A673 (cell line): ENCODE measurements at regions not wholly inside any gene's neighbourhood (a gene's known extent, or its start where the extent isn't known, plus 50 kb on each side); places are given as distances from the start of the nearest gene placed in this dataset.

ENCODE experiments used
- CTCF ChIP-seq: fragments of 300-800, 200-600 bp; sonication (generic); conservative IDR thresholded peaks from 2 replicates; pipeline ENCODE4 v1.5.1; 2017; ENCODE audit warnings: low read depth, mild to moderate bottlenecking, antibody characterized with exemption, low read length, moderate library complexity, mixed read lengths
- EZH2 ChIP-seq: fragments of 200-600 bp; sonication (generic); IDR thresholded peaks from 2 replicates; pipeline ENCODE4 v1.6.1; 2017; ENCODE audit warnings: borderline replicate concordance, low read depth, mild to moderate bottlenecking, mixed read lengths, antibody characterized with exemption, low read length; ENCODE audit not compliant: poor library complexity, severe bottlenecking

DNA sequence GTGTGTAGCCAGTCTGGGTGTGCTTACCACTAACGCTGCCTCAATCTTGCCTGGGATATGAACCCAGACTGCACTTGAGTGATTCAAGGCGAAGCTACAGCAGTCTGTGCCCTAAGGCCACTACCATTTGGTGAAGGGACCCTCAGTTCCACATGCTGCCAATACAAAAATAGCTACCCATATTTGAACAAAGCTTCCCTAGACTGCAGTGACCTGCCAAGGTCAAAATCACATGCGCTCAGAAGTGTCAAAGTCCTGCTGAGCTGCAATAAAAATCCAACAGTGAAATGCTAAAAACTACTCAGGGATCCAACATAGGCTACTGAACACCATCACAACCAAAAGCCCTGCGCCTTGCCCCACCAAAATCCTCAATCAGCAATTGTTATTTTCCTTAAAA, 472.3 kb upstream of the VSTM2A start:
- TF ChIP-seq CTCF (no peak), EZH2 (no peak)
